Mucosa of descending colon (tissue), 3 donors: ENCODE measurements at regions not wholly inside any gene's neighbourhood (a gene's known extent, or its start where the extent isn't known, plus 50 kb on each side); places are given as distances from the start of the nearest gene placed in this dataset.

Source experiments
- ATAC-seq: fragments of 200-7000 bp; cut with Tn5 transposase; one replicate; pipeline ENCODE4 v1.9.1; 2020; ENCODE audit warnings: mild to moderate bottlenecking, moderate library complexity
- DNase-seq, 3 donors: peaks; one replicate each; pipeline ENCODE4 v3.0.0-alpha.2; 2020
- H3K36me3 ChIP-seq: fragments of 200-600 bp; one replicate; pipeline ENCODE4 v1.8.0; 2021; ENCODE audit warnings: low read depth, mild to moderate bottlenecking
- H3K4me1 ChIP-seq: fragments of 200-600 bp; one replicate; pipeline ENCODE4 v1.8.0; 2021; ENCODE audit warnings: low read depth, mild to moderate bottlenecking
- H3K4me3 ChIP-seq: fragments of 200-600 bp; one replicate; pipeline ENCODE4 v1.8.0; 2021; ENCODE audit warnings: mild to moderate bottlenecking
- H3K9me3 ChIP-seq: fragments of 200-600 bp; one replicate; pipeline ENCODE4 v1.8.0; 2021; ENCODE audit warnings: mild to moderate bottlenecking
- CTCF ChIP-seq: fragments of 200-600 bp; IDR thresholded peaks from one replicate; pipeline ENCODE4 v1.8.0; 2022; ENCODE audit warnings: antibody characterized with exemption, mild to moderate bottlenecking
- intact Hi-C, 2 donors: fragments of 100-400 bp; cut with DNase I in 1 of 2; cut with micrococcal nuclease in 1 of 2; formaldehyde crosslinking; loops; one replicate each; pipeline versions ENCODE4 v1.11.0 to v1.11.1; 2022; cut with DNase I, micrococcal nuclease
- donor health status: DM: no; HTN: no; CAD: no; lungs with moderate emphysema.
- donor health status: DM: no; HTN: no; CAD: no.
- donor health status: DM: no; HTN: yes; CAD: no.

GRCh38 chr13:69092615-69093322 lies 1014.9 kb upstream of the ATXN8OS start:
- Histone ChIP-seq H3K4me1 (no peaks in the 10 kb centered on the region), H3K9me3 (no peaks in the 10 kb centered on the region), H3K4me3 (no peak overlapping the region), H3K36me3 (no peaks in the 10 kb centered on the region)
- no peak for ATAC-seq
- no peak for DNase-seq
- intact Hi-C loops, result no loop called here
- TF ChIP-seq CTCF, result no peak

- Histone ChIP-seq H3K36me3 (no peaks in the 10 kb centered on the region), H3K4me3 (no peak overlapping the region), H3K4me1 (no peaks in the 10 kb centered on the region), H3K9me3 (no peaks in the 10 kb centered on the region)
- DNase-seq (no peak), ATAC-seq (no peak)
- TF ChIP-seq CTCF, result no peak
- intact Hi-C loops, result no loop called here
These were observed 1030.4 kb upstream of the ATXN8OS start for GRCh38 chr13:69077267-69077666.

- intact Hi-C loops, result no loop called here
- Histone ChIP-seq H3K4me3 (no peak overlapping the region), H3K36me3 (no peaks in the 10 kb centered on the region), H3K9me3 (no peaks in the 10 kb centered on the region), H3K4me1 (no peaks in the 10 kb centered on the region)
- no peak for TF ChIP-seq CTCF
- ATAC-seq (no peak), DNase-seq (no peak)
These were observed 1038.0 kb upstream of the ATXN8OS start for GRCh38 chr13:69069554-69070133.

- intact Hi-C loops, result no loop called here
- Histone ChIP-seq H3K4me3 (no peak overlapping the region), H3K9me3 (peaks cover 11% of the 10 kb centered on the region), H3K4me1 (no peaks in the 10 kb centered on the region), H3K36me3 (no peaks in the 10 kb centered on the region)
- no peak for ATAC-seq
- TF ChIP-seq CTCF, result no peak
- DNase-seq, result no peak
These were observed 1056.9 kb upstream of the ATXN8OS start for GRCh38 chr13:69050696-69051095.

- H3K4me3 ChIP-seq, result no peak overlapping the region
- ATAC-seq (no peak), DNase-seq (no peak)
- TF ChIP-seq CTCF, result no peak
- no peaks in the 10 kb centered on the region for H3K36me3 ChIP-seq
- intact Hi-C loops, result no loop called here
- no peaks in the 10 kb centered on the region for H3K9me3 ChIP-seq
- no peaks in the 10 kb centered on the region for H3K4me1 ChIP-seq
These were observed 1063.0 kb upstream of the ATXN8OS start for GRCh38 chr13:69044629-69045028.
